K562 (cell line): ENCODE measurements at regions not wholly inside any gene's neighbourhood (a gene's known extent, or its start where the extent isn't known, plus 50 kb on each side); places are given as distances from the start of the nearest gene placed in this dataset.

Experiments
- ATAC-seq: fragments of 200-7000 bp; cut with Tn5 transposase; 3 replicates; pipeline ENCODE4 v1.9.1; 2020; ENCODE audit warnings: moderate library complexity
- BruUV-seq: library from RNA; stranded (reverse); fragments of 400-500 nt; replicated peaks from 2 replicates; lab custom pipeline; 2021; lab: Mats Ljungman, UMichigan
- CTCF ChIA-PET: fragments of 300-600 bp; formaldehyde crosslinking; extraction: SDS; loops from one replicate; lab custom pipeline; 2021; ENCODE audit warnings: low intra/inter-chr PET ratio; lab: Yijun Ruan, JAX
- POLR2A ChIA-PET: fragments of 300-600, 350-650 bp; sonication (Branson Sonifier 250); formaldehyde crosslinking; extraction: SDS; loops from one replicate; lab custom pipeline; 2021; ENCODE audit warnings: antibody characterized with exemption, inconsistent platforms; lab: Yijun Ruan, JAX
- DNase-seq, 4 experiments: peaks; one replicate each; pipeline versions ENCODE4 v3.0.0 to v3.0.0-alpha.2; 2011 to 2018; ENCODE audit warnings: low spot score in 3 of 4, mixed read lengths in 3 of 4; ENCODE audit errors: extremely low read depth in 1 of 4
- FAIRE-seq: peaks from 2 replicates; lab custom pipeline; 2011; peaks lifted over from hg19 to GRCh38; lab: Jason Lieb, UNC
- H2AFZ ChIP-seq: 2 replicates; pipeline ENCODE4 v1.6.0; 2011; ENCODE audit warnings: low read depth, low read length, control low read depth, inconsistent platforms
- H3K27ac ChIP-seq: fragments of 200-600 bp; 3 replicates; pipeline ENCODE4 v1.8.0; 2011; ENCODE audit warnings: low read depth, mild to moderate bottlenecking, control low read depth, inconsistent platforms, low read length, moderate library complexity, mixed read lengths; ENCODE audit errors: extremely low read depth
- H3K27me3 ChIP-seq, 2 experiments: fragments of 300-600 bp in 1 of 2; 2 replicates in 1 of 2; 3 replicates in 1 of 2; pipeline versions ENCODE4 v1.6.0 to v1.8.0; 2011; ENCODE audit warnings: inconsistent platforms in 2 of 2, low read length in 2 of 2, mild to moderate bottlenecking in 1 of 2, mixed read lengths in 1 of 2, moderate library complexity in 1 of 2; ENCODE audit not compliant: control insufficient read depth in 2 of 2, insufficient read depth in 2 of 2
- H3K36me3 ChIP-seq: fragments of 300-600 bp; 3 replicates; pipeline ENCODE4 v1.8.0; 2011; ENCODE audit warnings: mild to moderate bottlenecking, low read length, inconsistent platforms; ENCODE audit not compliant: control insufficient read depth, insufficient read depth
- H3K4me1 ChIP-seq, 2 experiments: fragments of 200-600 bp in 1 of 2; replicated peaks in 1 of 2; 2 replicates in 1 of 2; 3 replicates in 1 of 2; pipeline versions ENCODE4 v1.5.1 to v1.8.0; 2011; ENCODE audit warnings: inconsistent platforms in 2 of 2, low read length in 2 of 2, mild to moderate bottlenecking in 1 of 2, mixed read lengths in 1 of 2, moderate library complexity in 1 of 2; ENCODE audit not compliant: control insufficient read depth in 2 of 2, insufficient read depth in 2 of 2
- H3K4me2 ChIP-seq: 2 replicates; pipeline ENCODE4 v1.6.1; 2011; ENCODE audit warnings: low read length, control low read depth, inconsistent platforms, mixed read lengths; ENCODE audit not compliant: insufficient read depth
- H3K4me3 ChIP-seq: fragments of 200-600 bp; sonication (generic), shearing (Covaris generic); 2 replicates; pipeline ENCODE4 v1.5.1; 2016; ENCODE audit warnings: control low read depth, inconsistent platforms
- H3K79me2 ChIP-seq: fragments of 200-600 bp; 3 replicates; pipeline ENCODE4 v1.8.0; 2011; ENCODE audit warnings: low read length, inconsistent platforms; ENCODE audit not compliant: control insufficient read depth, insufficient read depth
- H3K9ac ChIP-seq, 2 experiments: 2 replicates each; pipeline versions ENCODE4 v1.6.0 to v1.6.1; 2011; ENCODE audit warnings: low read depth in 2 of 2, low read length in 2 of 2, control low read depth in 1 of 2, inconsistent platforms in 1 of 2, mild to moderate bottlenecking in 1 of 2, mixed read lengths in 1 of 2; ENCODE audit not compliant: insufficient read depth in 1 of 2
- H3K9me1 ChIP-seq: one replicate; pipeline ENCODE4 v1.6.0; 2011; ENCODE audit warnings: inconsistent platforms, mild to moderate bottlenecking, low read length, moderate library complexity; ENCODE audit not compliant: control insufficient read depth, insufficient read depth
- H3K9me3 ChIP-seq: replicated peaks from 2 replicates; pipeline ENCODE4 v1.5.1; 2011; ENCODE audit warnings: low read depth, low read length, inconsistent platforms; ENCODE audit not compliant: control insufficient read depth, insufficient read depth
- H4K20me1 ChIP-seq: replicated peaks from 2 replicates; pipeline ENCODE4 v1.6.1; 2011; ENCODE audit warnings: low read length, inconsistent platforms, mixed read lengths; ENCODE audit not compliant: control insufficient read depth, insufficient read depth
- GATAD2A ChIP-seq: fragments of 450-650 bp; IDR thresholded peaks from 2 replicates; pipeline ENCODE4 v1.6.1; 2017
- HCFC1 ChIP-seq: IDR thresholded peaks from 2 replicates; pipeline ENCODE4 v1.6.1; 2012; ENCODE audit warnings: low read depth, low read length, improper control_type of control experiment
- LEF1 ChIP-seq: fragments of 450-650 bp; IDR thresholded peaks from 2 replicates; pipeline ENCODE4 v1.6.1; 2016; ENCODE audit warnings: mild to moderate bottlenecking
- MAZ ChIP-seq, 2 experiments: fragments of 450-650 bp in 1 of 2; sonication (generic) in 1 of 2; formaldehyde crosslinking; IDR thresholded peaks in 1 of 2; conservative IDR thresholded peaks in 1 of 2; 2 replicates each; pipeline versions ENCODE4 v1.4.0 to v1.5.0; 2020; ENCODE audit warnings: mild to moderate bottlenecking in 1 of 2, missing genetic modification reagents in 1 of 2
- PYGO2 ChIP-seq: fragments of 450-650 bp; IDR thresholded peaks from 2 replicates; pipeline ENCODE4 v1.6.1; 2016; ENCODE audit warnings: mild to moderate bottlenecking, missing genetic modification characterization, moderate library complexity, missing compliant biosample characterization
- RFX5 ChIP-seq: IDR thresholded peaks from 2 replicates; pipeline ENCODE4 v1.6.1; 2011; ENCODE audit warnings: low read depth, mild to moderate bottlenecking, improper control_type of control experiment, low read length
- TAF9B ChIP-seq: fragments of 450-650 bp; IDR thresholded peaks from 2 replicates; pipeline ENCODE4 v1.6.1; 2018; ENCODE audit warnings: mild to moderate bottlenecking; ENCODE audit not compliant: partially characterized antibody
- TCF3 ChIP-seq: sonication (generic); formaldehyde crosslinking; IDR thresholded peaks from 2 replicates; pipeline ENCODE4 v1.4.0; 2020; ENCODE audit warnings: mild to moderate bottlenecking, missing genetic modification reagents
- ZC3H11A ChIP-seq: IDR thresholded peaks from 2 replicates; pipeline ENCODE4 v1.6.1; 2012; ENCODE audit warnings: low read depth, low read length, improper control_type of control experiment
- ZC3H4 ChIP-seq: sonication (generic); formaldehyde crosslinking; IDR thresholded peaks from 2 replicates; pipeline ENCODE4 v1.9.0; 2021; ENCODE audit warnings: missing genetic modification reagents, borderline replicate concordance
- ZNF589 ChIP-seq: fragments of 200-800 bp; sonication (Bioruptor generic); IDR thresholded peaks from 2 replicates; pipeline ENCODE4 v1.6.1; 2016; ENCODE audit warnings: low read depth, missing genetic modification characterization, missing compliant biosample characterization
- WGBS: fragments of 100-300 bp; shearing (Covaris generic); methylation state at CpG from one replicate; pipeline ENCODE4 v1.1.6; 2016; ENCODE audit warnings: low coverage, mixed read lengths; ENCODE audit not compliant: insufficient coverage; ENCODE audit errors: missing lambda C conversion rate; 5-methylcytosine and 5-hydroxymethylcytosine counted together
- in situ Hi-C: fragments of 300-500 bp; cut with MboI; formaldehyde crosslinking; loops from 4 replicates; pipeline ENCODE4 v1.15.0; 2018; ENCODE audit warnings: inconsistent platforms, mixed read lengths
- intact Hi-C: fragments of 100-400 bp; cut with micrococcal nuclease; formaldehyde crosslinking; loops from 2 replicates; pipeline ENCODE4 v1.14.2; 2022
- TF ChIP-seq, protein P1 (sequence below): fragments of 250-450 bp; sonication (Bioruptor Pico); IDR thresholded peaks from 2 replicates; pipeline ENCODE4 v1.8.0; 2022; ENCODE audit warnings: inconsistent platforms

DNA sequence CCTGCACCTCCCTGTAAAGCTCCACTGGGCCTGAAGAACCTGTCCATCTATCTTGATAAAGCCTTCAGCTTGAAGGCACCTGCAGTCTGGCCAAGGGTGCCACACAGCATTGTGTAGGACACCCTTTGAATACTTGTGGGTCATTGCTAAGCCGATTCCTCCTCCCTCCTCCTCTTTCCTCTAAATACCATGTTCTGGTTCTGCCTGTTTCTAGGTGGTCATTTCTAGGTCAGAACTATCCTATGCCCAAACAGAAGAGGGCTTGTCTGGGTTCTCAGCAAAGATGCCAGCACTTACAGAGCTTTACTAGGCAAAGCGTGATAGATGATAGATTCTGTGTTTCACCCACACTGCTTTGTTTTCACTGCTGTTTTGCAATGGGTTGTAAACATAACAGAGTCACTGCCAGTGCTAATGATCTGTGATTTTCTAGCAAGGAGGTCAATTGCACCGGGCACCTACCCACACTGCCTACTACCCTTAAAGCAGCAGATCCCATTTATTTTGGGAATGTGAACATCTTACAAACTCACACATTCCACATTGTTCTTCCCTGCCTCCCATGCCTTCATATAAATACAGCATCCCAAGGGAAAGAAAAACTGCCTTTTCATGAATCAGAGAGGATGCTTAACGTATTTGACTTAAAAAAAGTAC, 279.1 kb upstream of the PITRM1 start:
- DNase-seq (no peak), FAIRE-seq (no peak), ATAC-seq (no peak)
- Histone ChIP-seq H3K9me3 (no peaks in the 10 kb centered on the region), H3K4me3 (no peak overlapping the region), H3K9me1 (no peaks in the 10 kb centered on the region), H3K9ac (no peak overlapping the region), H4K20me1 (no peaks in the 10 kb centered on the region; the same call in 1 of the 2 replicates), H3K79me2 (no peaks in the 10 kb centered on the region), H3K27me3 (peaks cover 0 to 4% of the 10 kb centered on the region in 2 experiments; a peak in 3 of 5 replicates), H3K36me3 (no peaks in the 10 kb centered on the region), H3K27ac (no peak overlapping the region), H2AFZ (no peak overlapping the region), H3K4me1 (no peaks in the 10 kb centered on the region), H3K4me2 (no peak overlapping the region)
- BruUV-seq, result no TSS peak
- 0% methylated on average over 4 of the region's 4 CpGs for WGBS
- intact Hi-C loops (no loop called here), in situ Hi-C loops (no loop called here)
- POLR2A ChIA-PET, result interaction anchor here (1.7 kb wide), 1 partner anchor 16 kb away, joined by 6 read pairs; no protein-coding TSS in a partner anchor
- CTCF ChIA-PET, result interaction anchor here (0.6 kb wide), 1 partner anchor 549 kb away, joined by 3 read pairs; no protein-coding TSS in a partner anchor
- TF ChIP-seq, protein P1, sequence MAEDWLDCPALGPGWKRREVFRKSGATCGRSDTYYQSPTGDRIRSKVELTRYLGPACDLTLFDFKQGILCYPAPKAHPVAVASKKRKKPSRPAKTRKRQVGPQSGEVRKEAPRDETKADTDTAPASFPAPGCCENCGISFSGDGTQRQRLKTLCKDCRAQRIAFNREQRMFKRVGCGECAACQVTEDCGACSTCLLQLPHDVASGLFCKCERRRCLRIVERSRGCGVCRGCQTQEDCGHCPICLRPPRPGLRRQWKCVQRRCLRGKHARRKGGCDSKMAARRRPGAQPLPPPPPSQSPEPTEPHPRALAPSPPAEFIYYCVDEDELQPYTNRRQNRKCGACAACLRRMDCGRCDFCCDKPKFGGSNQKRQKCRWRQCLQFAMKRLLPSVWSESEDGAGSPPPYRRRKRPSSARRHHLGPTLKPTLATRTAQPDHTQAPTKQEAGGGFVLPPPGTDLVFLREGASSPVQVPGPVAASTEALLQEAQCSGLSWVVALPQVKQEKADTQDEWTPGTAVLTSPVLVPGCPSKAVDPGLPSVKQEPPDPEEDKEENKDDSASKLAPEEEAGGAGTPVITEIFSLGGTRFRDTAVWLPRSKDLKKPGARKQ (CRISPR knock-in tag), result no peak
- no peak for TF ChIP-seq TCF3 (CRISPR knock-in tag)
- TF ChIP-seq RFX5, result no peak
- no peak for TF ChIP-seq TAF9B
- TF ChIP-seq PYGO2 (tag), result no peak
- TF ChIP-seq LEF1, result no peak
- no peak for TF ChIP-seq ZC3H11A
- no peak for TF ChIP-seq GATAD2A
- TF ChIP-seq HCFC1, result no peak
- TF ChIP-seq MAZ (CRISPR knock-in tag; conservative IDR thresholded peaks at IDR 0.05 in 1 of 2, IDR thresholded peaks at IDR 0.05 in 1 of 2), result no peak
- no peak for TF ChIP-seq ZNF589 (CRISPR knock-in tag)
- no peak for TF ChIP-seq ZC3H4 (CRISPR knock-in tag)
